ENCODE measurements at regions not wholly inside any gene's neighbourhood (a gene's known extent, or its start where the extent isn't known, plus 50 kb on each side); places are given as distances from the start of the nearest gene placed in this dataset.

GRCh38 chr14:44372807-44373489 lies 134.1 kb downstream of the FSCB start:
- TF ChIP-seq, protein P1, sequence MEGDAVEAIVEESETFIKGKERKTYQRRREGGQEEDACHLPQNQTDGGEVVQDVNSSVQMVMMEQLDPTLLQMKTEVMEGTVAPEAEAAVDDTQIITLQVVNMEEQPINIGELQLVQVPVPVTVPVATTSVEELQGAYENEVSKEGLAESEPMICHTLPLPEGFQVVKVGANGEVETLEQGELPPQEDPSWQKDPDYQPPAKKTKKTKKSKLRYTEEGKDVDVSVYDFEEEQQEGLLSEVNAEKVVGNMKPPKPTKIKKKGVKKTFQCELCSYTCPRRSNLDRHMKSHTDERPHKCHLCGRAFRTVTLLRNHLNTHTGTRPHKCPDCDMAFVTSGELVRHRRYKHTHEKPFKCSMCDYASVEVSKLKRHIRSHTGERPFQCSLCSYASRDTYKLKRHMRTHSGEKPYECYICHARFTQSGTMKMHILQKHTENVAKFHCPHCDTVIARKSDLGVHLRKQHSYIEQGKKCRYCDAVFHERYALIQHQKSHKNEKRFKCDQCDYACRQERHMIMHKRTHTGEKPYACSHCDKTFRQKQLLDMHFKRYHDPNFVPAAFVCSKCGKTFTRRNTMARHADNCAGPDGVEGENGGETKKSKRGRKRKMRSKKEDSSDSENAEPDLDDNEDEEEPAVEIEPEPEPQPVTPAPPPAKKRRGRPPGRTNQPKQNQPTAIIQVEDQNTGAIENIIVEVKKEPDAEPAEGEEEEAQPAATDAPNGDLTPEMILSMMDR (conservative IDR thresholded peaks at IDR 0.05 in 1 of 2, IDR thresholded peaks at IDR 0.05 in 1 of 2; ENCODE audit: low read depth in 1 of 2, low read length in 2 of 2), result no peak
- TF ChIP-seq EZH2 (IDR thresholded peaks at IDR 0.05; ENCODE audit: low read length, missing control alignments), result no peak
